Breast epithelium (tissue), 4 donors: ENCODE measurements at regions not wholly inside any gene's neighbourhood (a gene's known extent, or its start where the extent isn't known, plus 50 kb on each side); places are given as distances from the start of the nearest gene placed in this dataset.
"Not testable (repeated sequence)": the region's sequence is repeated elsewhere in the genome, so short reads cannot be mapped to it uniquely, and the experiment has no call there.

Experiments used
- DNase-seq, 2 donors: peaks; one replicate each; pipeline ENCODE4 v3.0.0-alpha.2; 2019; ENCODE audit warnings: low spot score in 2 of 2
- H3K27ac ChIP-seq, 2 donors: fragments of 200-600 bp; sonication (generic) in 1 of 2; one replicate each; pipeline ENCODE4 v1.5.1; 2016 to 2019; ENCODE audit warnings: mild to moderate bottlenecking in 1 of 2
- H3K27me3 ChIP-seq, 2 donors: fragments of 200-600 bp; sonication (generic) in 1 of 2; one replicate each; pipeline versions ENCODE4 v1.5.1 to v1.6.0; 2017 to 2019; ENCODE audit warnings: control low read depth in 1 of 2, mild to moderate bottlenecking in 1 of 2
- H3K36me3 ChIP-seq: fragments of 200-600 bp; one replicate; pipeline ENCODE4 v1.5.1; 2019
- H3K4me1 ChIP-seq, 2 donors: fragments of 200-600 bp; sonication (generic); one replicate each; pipeline ENCODE4 v1.5.1; 2016 to 2019; ENCODE audit warnings: control low read depth in 1 of 2
- H3K4me3 ChIP-seq, 3 donors: fragments of 200-600 bp; sonication (generic); 1 replicate in 2 of 3; 2 replicates in 1 of 3; pipeline ENCODE4 v1.5.1; 2016 to 2019; ENCODE audit warnings: mild to moderate bottlenecking in 3 of 3, moderate library complexity in 2 of 3
- H3K9me3 ChIP-seq, 2 donors: fragments of 200-600 bp; sonication (generic) in 1 of 2; one replicate each; pipeline ENCODE4 v1.5.1; 2016 to 2019; ENCODE audit warnings: control low read depth in 1 of 2
- CTCF ChIP-seq, 3 donors: fragments of 450-650 bp; IDR thresholded peaks; one replicate each; pipeline ENCODE4 v1.5.1; 2016 to 2017; ENCODE audit warnings: antibody characterized with exemption in 3 of 3, mild to moderate bottlenecking in 3 of 3, moderate library complexity in 3 of 3
- POLR2A ChIP-seq: fragments of 450-650 bp; IDR thresholded peaks from one replicate; pipeline ENCODE4 v1.6.1; 2016; ENCODE audit warnings: antibody characterized with exemption, mild to moderate bottlenecking, moderate library complexity
- POLR2AphosphoS5 ChIP-seq, 3 donors: sonication (generic); formaldehyde crosslinking; IDR thresholded peaks; one replicate each; pipeline ENCODE4 v1.6.1; 2017; ENCODE audit warnings: antibody characterized with exemption in 3 of 3
- intact Hi-C: fragments of 100-400 bp; cut with DNase I; formaldehyde crosslinking; loops from one replicate; pipeline ENCODE4 v1.15.1; 2023; ENCODE audit warnings: low total_unique reads

DNA sequence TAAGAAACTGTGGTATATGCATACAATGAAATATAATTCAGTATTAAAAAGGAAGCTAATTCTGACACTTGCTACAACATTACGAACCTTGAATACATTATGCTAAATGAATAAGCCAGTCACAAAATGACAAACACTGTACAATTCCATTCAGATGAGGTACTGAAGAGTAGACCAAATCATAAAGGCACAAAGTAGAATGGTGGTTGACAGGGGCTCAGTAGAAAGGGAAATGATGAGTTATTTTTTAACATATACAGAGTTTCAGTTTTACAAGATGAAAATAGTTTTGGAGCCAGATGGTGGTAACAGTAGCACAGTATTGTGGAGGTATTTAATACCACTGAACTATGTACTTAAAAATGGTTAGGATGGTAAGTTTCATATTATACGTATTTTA is 254.6 kb upstream of the RBMS3 start:
- no peak for TF ChIP-seq POLR2AphosphoS5 (IDR thresholded peaks at IDR 0.05)
- Histone ChIP-seq H3K27ac (no peak overlapping the region), H3K27me3 (no peaks in the 10 kb centered on the region), H3K9me3 (no peaks in the 10 kb centered on the region), H3K36me3 (no peaks in the 10 kb centered on the region), H3K4me1 (no peaks in the 10 kb centered on the region), H3K4me3 (no peak overlapping the region)
- DNase-seq, result no peak
- intact Hi-C loops, result no loop called here

DNA sequence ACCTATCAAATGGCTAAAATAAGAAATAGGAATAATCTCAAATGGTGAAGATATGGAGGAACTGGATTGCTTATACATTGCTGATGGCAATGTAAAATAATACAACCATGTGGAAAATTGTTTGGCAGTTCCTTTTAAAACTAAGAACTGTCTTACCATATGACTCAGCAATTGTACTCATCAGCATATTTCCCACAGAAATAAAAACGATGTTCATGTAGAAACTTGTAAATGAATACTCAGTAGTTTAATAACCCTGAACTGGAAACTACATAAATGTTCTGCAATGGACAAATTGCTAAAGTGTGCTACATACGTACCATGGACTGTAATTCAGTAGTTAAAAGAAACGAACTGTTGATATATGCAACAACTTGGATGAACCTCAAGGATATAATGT is 253.9 kb upstream of the RBMS3 start:
- Histone ChIP-seq H3K9me3 (no peaks in the 10 kb centered on the region), H3K36me3 (no peaks in the 10 kb centered on the region), H3K27me3 (no peaks in the 10 kb centered on the region), H3K4me1 (no peaks in the 10 kb centered on the region), H3K4me3 (no peak overlapping the region), H3K27ac (no peak overlapping the region)
- DNase-seq, result no peak
- no peak for TF ChIP-seq CTCF (IDR thresholded peaks at IDR 0.05)
- intact Hi-C loops, result no loop called here

GRCh38 chr3:29031175-29031574 is 249.7 kb upstream of the RBMS3 start:
- intact Hi-C loops, H3K4me1 ChIP-seq, H3K27me3 ChIP-seq, DNase-seq, H3K4me3 ChIP-seq, H3K9me3 ChIP-seq, H3K27ac ChIP-seq, H3K36me3 ChIP-seq: not testable (repeated sequence)

- H3K4me3 ChIP-seq, result no peak overlapping the region
Measured at GRCh38 chr3:29033511-29033910, 247.4 kb upstream of the RBMS3 start.

DNA sequence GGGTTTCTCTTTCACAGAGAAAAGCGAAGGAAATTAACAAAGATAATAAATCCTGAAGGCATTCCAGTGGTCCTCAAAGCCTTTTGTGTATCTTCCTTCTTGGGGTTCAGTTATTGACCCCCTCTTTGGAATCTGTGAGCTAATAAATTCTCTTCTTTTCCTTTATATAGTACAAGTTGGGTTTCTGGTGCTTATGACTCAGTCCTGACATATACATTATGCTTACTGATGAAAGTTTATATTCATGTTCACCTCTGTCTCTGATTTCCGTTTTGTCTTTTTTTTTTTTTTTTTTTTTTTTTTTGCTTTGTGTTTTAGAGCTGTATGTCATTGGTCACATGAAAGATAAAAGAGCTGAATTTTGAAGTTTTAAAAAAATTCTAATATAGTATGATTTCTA is 230.7 kb upstream of the RBMS3 start:
- peaks cover 3 to 8% of the 10 kb centered on the region in 2 donors for H3K9me3 ChIP-seq
- no peak for DNase-seq
- H3K4me1 ChIP-seq, result no peaks in the 10 kb centered on the region
- no peaks in the 10 kb centered on the region for H3K27me3 ChIP-seq
- no peaks in the 10 kb centered on the region for H3K36me3 ChIP-seq
- intact Hi-C loops, result no loop called here
- no peak overlapping the region for H3K4me3 ChIP-seq
- no peak overlapping the region for H3K27ac ChIP-seq
- no peak for TF ChIP-seq CTCF (IDR thresholded peaks at IDR 0.05)
- no peak for TF ChIP-seq POLR2A
- no peak for TF ChIP-seq POLR2AphosphoS5 (IDR thresholded peaks at IDR 0.05)

More at GRCh38 chr3:29033511-29033910, 247.4 kb upstream of the RBMS3 start:
- H3K27me3 ChIP-seq, result no peaks in the 10 kb centered on the region
- intact Hi-C loops, result no loop called here
- TF ChIP-seq POLR2AphosphoS5 (IDR thresholded peaks at IDR 0.05) (no peak), CTCF (IDR thresholded peaks at IDR 0.05) (no peak), POLR2A (no peak)
- H3K9me3 ChIP-seq, result no peaks in the 10 kb centered on the region
- no peaks in the 10 kb centered on the region for H3K36me3 ChIP-seq
- no peak for DNase-seq
- H3K4me1 ChIP-seq, result no peaks in the 10 kb centered on the region
- H3K27ac ChIP-seq, result no peak overlapping the region

DNA sequence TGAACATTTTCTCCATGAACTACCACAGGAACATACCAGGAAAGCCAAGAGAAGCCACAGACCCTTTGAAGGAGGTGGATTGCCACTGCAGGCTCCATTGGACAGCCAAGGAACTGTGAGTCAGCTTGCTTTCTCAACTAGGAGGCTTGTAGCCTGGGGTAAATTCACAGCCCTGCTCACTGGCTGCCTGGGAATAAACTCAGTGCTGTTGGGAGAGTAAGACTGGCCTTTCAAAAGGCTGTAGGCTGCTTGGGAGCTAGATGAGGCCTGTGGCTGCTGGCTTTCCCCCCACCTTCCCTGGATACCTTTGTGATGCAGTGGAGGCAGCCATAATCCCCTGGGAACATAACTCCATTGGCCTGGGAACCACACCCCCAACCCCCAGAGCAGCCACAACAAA is 223.5 kb upstream of the RBMS3 start:
- H3K4me3 ChIP-seq, result no peak overlapping the region

More for the DNA sequence above, 223.5 kb upstream of the RBMS3 start:
- no peaks in the 10 kb centered on the region for H3K4me1 ChIP-seq
- intact Hi-C loops, result no loop called here
- H3K9me3 ChIP-seq, result peaks cover 8 to 12% of the 10 kb centered on the region in 2 donors
- H3K27ac ChIP-seq, result no peak overlapping the region
- no peak for TF ChIP-seq POLR2AphosphoS5 (IDR thresholded peaks at IDR 0.05)
- no peak for TF ChIP-seq CTCF (IDR thresholded peaks at IDR 0.05)
- no peak for TF ChIP-seq POLR2A
- DNase-seq, result no peak
- no peaks in the 10 kb centered on the region for H3K27me3 ChIP-seq
- no peaks in the 10 kb centered on the region for H3K36me3 ChIP-seq
